ENCODE measurements at regions not wholly inside any gene's neighbourhood (a gene's known extent, or its start where the extent isn't known, plus 50 kb on each side); places are given as distances from the start of the nearest gene placed in this dataset.

DNA sequence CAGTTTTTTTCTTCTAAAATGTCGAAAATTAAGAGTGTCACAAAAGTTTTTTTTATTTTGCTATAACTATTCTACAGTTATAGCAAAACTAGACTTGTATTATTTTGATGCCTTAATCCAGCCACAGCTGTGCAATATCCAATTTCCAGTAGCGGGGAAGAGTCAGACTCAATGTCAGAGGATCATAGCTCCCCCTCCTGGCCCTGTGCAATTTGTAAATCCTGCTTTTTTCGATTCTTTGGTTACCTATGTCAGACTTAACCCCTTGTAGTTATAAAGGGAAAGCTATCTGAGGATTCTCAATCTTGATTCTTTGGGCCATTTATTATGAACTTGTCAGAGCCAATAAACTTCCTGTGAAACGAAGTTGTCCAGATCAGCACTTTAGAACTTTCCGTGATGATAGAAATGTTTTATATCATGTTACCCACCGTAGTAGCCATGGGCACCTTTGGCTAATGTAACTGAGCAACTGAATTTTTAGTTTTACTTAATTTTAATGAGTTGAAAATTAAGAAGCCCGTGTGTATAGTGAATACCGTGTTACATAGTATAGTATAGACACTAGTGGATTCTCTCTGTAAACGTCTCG is 87.7 kb upstream of the PRKCQ start:
- DNase-seq = no peak
- Histone ChIP-seq H3K27me3 (replicated peaks; ENCODE audit: control insufficient read depth, insufficient read depth, low read length, poor library complexity, severe bottlenecking) (no peaks in the 10 kb centered on the region), H3K4me3 (ENCODE audit: insufficient read depth, low read depth, low read length, poor library complexity, severe bottlenecking) (no peak overlapping the region), H3K27ac (ENCODE audit: insufficient read depth, low read length, poor library complexity, severe bottlenecking) (no peak overlapping the region), H3K4me1 (ENCODE audit: control insufficient read depth, insufficient read depth, low read length, poor library complexity, severe bottlenecking) (peaks cover 7% of the 10 kb centered on the region), H3K36me3 (ENCODE audit: control insufficient read depth, insufficient read depth, low read length) (no peaks in the 10 kb centered on the region), H3K9me3 (ENCODE audit: control insufficient read depth, low read length) (no peaks in the 10 kb centered on the region)

DNA sequence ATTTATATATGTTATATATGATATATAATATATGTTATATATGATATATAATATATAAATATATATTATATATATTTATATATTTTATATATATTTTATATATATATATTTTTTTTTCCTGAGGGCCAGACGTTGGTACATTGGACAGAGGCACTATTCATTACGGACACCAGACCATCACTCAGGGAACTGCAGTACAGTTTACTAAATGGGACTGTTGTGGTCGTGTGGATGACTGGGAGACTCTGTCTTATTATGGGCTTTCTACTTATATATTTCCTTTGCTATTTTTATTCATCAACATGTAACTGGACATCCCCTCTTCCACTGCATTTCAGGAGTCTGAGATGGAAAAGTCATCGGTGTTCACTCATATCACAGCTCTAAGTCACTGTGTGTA is 87.1 kb upstream of the PRKCQ start:
- H3K9me3 ChIP-seq (ENCODE audit: control insufficient read depth, low read length) = no peaks in the 10 kb centered on the region
- peaks cover 7% of the 10 kb centered on the region for H3K4me1 ChIP-seq (ENCODE audit: control insufficient read depth, insufficient read depth, low read length, poor library complexity, severe bottlenecking)

DNA sequence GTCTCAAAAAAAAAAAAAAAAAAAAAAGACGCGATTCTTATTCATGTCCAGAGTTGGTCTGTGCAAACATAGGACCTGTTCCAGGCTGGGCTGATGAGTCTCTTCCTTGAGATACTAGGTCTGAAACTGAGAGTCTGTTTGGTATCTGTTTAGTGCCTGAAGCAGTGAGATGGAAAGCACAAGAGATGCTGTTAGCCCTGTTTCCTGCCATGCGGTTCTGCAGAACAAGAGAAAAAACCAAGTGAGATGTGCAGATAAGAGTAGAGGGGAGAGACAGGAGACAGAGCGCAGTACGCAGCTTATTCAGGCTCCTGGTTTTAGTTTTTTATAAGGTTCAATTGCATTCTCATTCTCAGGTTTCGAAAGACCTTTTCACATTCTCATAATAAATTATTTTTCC is 85.8 kb upstream of the PRKCQ start:
- peak overlapping the region; percentile 19 for H3K4me3 ChIP-seq (ENCODE audit: insufficient read depth, low read depth, low read length, poor library complexity, severe bottlenecking)
- H3K36me3 ChIP-seq (ENCODE audit: control insufficient read depth, insufficient read depth, low read length) = no peaks in the 10 kb centered on the region
- no peaks in the 10 kb centered on the region for H3K9me3 ChIP-seq (ENCODE audit: control insufficient read depth, low read length)
- peaks cover 7% of the 10 kb centered on the region for H3K4me1 ChIP-seq (ENCODE audit: control insufficient read depth, insufficient read depth, low read length, poor library complexity, severe bottlenecking)
- H3K27me3 ChIP-seq (replicated peaks; ENCODE audit: control insufficient read depth, insufficient read depth, low read length, poor library complexity, severe bottlenecking) = no peaks in the 10 kb centered on the region
- peak; percentile 2 to 33 (median 5) for DNase-seq
- no peak overlapping the region for H3K27ac ChIP-seq (ENCODE audit: insufficient read depth, low read length, poor library complexity, severe bottlenecking)

More for the DNA sequence above, 87.1 kb upstream of the PRKCQ start:
- DNase-seq = no peak
- Histone ChIP-seq H3K27me3 (replicated peaks; ENCODE audit: control insufficient read depth, insufficient read depth, low read length, poor library complexity, severe bottlenecking) (no peaks in the 10 kb centered on the region), H3K27ac (ENCODE audit: insufficient read depth, low read length, poor library complexity, severe bottlenecking) (no peak overlapping the region), H3K36me3 (ENCODE audit: control insufficient read depth, insufficient read depth, low read length) (no peaks in the 10 kb centered on the region), H3K4me3 (ENCODE audit: insufficient read depth, low read depth, low read length, poor library complexity, severe bottlenecking) (no peak overlapping the region)

DNA sequence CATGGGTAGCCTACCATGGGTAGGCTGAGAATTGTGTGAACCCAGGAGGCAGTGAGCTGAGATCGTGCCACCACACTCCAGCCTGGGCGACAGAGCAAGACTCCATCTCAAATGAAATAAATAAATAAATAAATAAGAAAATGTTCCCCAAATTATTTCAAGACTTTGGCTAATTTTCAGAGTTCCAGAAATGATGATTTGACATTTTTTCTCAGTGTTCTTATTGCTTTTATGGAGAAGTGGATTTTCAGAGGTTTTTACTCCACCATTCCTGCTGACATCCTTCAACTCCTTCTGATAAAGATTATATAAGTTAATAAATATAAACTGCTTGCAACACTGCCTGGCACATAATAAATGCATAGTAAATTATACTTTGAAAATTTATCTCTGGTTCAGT is 80.4 kb upstream of the PRKCQ start:
- Histone ChIP-seq H3K9me3 (ENCODE audit: control insufficient read depth, low read length) (no peaks in the 10 kb centered on the region), H3K27ac (ENCODE audit: insufficient read depth, low read length, poor library complexity, severe bottlenecking) (no peak overlapping the region), H3K27me3 (replicated peaks; ENCODE audit: control insufficient read depth, insufficient read depth, low read length, poor library complexity, severe bottlenecking) (no peaks in the 10 kb centered on the region), H3K4me3 (ENCODE audit: insufficient read depth, low read depth, low read length, poor library complexity, severe bottlenecking) (no peak overlapping the region), H3K4me1 (ENCODE audit: control insufficient read depth, insufficient read depth, low read length, poor library complexity, severe bottlenecking) (no peaks in the 10 kb centered on the region), H3K36me3 (ENCODE audit: control insufficient read depth, insufficient read depth, low read length) (no peaks in the 10 kb centered on the region)
- DNase-seq = no peak

DNA sequence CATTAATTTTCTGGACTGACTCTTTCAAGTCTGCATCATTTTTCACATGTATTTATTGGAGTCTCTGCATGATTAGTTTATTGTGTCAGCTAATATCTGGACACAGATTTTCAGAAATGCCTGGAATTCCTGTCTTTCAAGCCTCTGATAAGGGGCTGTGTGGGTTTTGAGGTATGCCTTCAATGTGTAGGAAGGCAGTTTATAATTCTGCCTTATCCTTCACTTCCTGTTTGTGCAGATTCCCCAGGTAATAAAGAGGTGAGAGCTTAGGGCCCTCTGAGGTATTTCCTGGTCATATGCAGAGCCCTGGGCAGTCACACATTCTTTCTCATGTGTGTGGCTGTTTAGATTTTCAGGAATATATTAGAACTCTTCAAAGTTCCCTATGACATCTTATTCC is 79.4 kb upstream of the PRKCQ start:
- H3K27ac ChIP-seq (ENCODE audit: insufficient read depth, low read length, poor library complexity, severe bottlenecking) = no peak overlapping the region
- no peaks in the 10 kb centered on the region for H3K4me1 ChIP-seq (ENCODE audit: control insufficient read depth, insufficient read depth, low read length, poor library complexity, severe bottlenecking)
- no peaks in the 10 kb centered on the region for H3K36me3 ChIP-seq (ENCODE audit: control insufficient read depth, insufficient read depth, low read length)
- H3K27me3 ChIP-seq (replicated peaks; ENCODE audit: control insufficient read depth, insufficient read depth, low read length, poor library complexity, severe bottlenecking) = no peaks in the 10 kb centered on the region
- no peaks in the 10 kb centered on the region for H3K9me3 ChIP-seq (ENCODE audit: control insufficient read depth, low read length)
- DNase-seq = no peak
- no peak overlapping the region for H3K4me3 ChIP-seq (ENCODE audit: insufficient read depth, low read depth, low read length, poor library complexity, severe bottlenecking)

DNA sequence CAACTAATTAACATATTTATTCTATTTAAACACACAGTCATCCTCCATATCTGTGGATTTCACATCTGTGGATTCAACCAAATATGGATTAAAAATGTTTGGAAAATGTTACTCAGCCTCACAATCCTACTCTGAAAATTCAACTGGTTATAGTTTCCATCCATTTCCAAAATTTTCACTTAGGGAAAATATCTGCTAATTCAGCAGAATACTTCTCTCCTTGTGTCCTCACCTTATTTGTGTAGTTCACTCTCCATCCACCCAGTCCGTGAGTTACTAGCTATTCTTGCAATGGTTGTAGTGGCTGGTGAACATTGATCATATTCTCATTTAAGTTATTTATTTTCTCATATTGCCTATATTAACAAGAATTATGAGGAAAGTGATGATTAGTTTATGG is 77.6 kb upstream of the PRKCQ start:
- no peak overlapping the region for H3K27ac ChIP-seq (ENCODE audit: insufficient read depth, low read length, poor library complexity, severe bottlenecking)
- no peaks in the 10 kb centered on the region for H3K9me3 ChIP-seq (ENCODE audit: control insufficient read depth, low read length)
- no peaks in the 10 kb centered on the region for H3K36me3 ChIP-seq (ENCODE audit: control insufficient read depth, insufficient read depth, low read length)
- no peak overlapping the region for H3K4me3 ChIP-seq (ENCODE audit: insufficient read depth, low read depth, low read length, poor library complexity, severe bottlenecking)
- DNase-seq = no peak
- no peaks in the 10 kb centered on the region for H3K27me3 ChIP-seq (replicated peaks; ENCODE audit: control insufficient read depth, insufficient read depth, low read length, poor library complexity, severe bottlenecking)
- H3K4me1 ChIP-seq (ENCODE audit: control insufficient read depth, insufficient read depth, low read length, poor library complexity, severe bottlenecking) = no peaks in the 10 kb centered on the region

DNA sequence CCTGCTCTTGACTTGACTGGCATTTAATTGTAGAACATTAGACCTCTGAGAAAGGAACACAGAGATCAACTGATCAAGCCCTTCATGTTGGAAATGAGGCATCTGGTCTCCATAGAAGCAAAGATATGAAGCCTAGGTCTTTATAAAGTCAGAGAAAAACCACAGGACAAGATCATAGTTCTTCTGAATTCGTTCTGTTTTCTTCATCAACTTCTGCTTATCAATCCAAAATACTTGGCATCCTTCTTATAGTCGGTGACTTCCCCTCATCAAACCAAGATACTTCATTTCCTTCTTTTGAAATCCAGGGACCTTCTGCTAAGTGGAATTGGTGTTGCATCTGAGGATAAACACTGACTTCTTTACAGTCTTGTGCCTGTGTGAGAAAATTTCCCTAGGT is 77.1 kb upstream of the PRKCQ start:
- Histone ChIP-seq H3K9me3 (ENCODE audit: control insufficient read depth, low read length) (no peaks in the 10 kb centered on the region), H3K4me3 (ENCODE audit: insufficient read depth, low read depth, low read length, poor library complexity, severe bottlenecking) (no peak overlapping the region), H3K27ac (ENCODE audit: insufficient read depth, low read length, poor library complexity, severe bottlenecking) (no peak overlapping the region), H3K27me3 (replicated peaks; ENCODE audit: control insufficient read depth, insufficient read depth, low read length, poor library complexity, severe bottlenecking) (no peaks in the 10 kb centered on the region), H3K36me3 (ENCODE audit: control insufficient read depth, insufficient read depth, low read length) (no peaks in the 10 kb centered on the region), H3K4me1 (ENCODE audit: control insufficient read depth, insufficient read depth, low read length, poor library complexity, severe bottlenecking) (no peaks in the 10 kb centered on the region)
- no peak for DNase-seq

DNA sequence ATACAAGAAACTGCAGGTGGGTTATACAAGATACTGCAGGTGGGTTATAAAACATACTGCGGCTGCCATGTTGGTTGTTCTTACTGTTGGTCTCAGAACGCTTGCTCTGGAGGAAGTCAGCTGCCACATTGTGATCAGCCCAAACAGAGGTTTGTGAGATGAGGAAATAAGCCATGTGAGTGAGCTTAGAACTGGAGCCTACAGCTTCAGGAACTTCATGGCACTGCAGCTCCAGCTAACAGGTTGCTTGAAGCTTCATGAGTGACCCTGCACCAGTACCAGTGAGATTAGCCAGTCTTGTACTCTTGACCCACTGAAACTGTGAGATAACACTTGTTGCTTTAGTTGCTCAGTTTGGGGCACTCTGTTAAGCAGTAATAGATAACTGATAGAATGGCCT is 74.5 kb upstream of the PRKCQ start:
- no peak overlapping the region for H3K4me3 ChIP-seq (ENCODE audit: insufficient read depth, low read depth, low read length, poor library complexity, severe bottlenecking)
- H3K27me3 ChIP-seq (replicated peaks; ENCODE audit: control insufficient read depth, insufficient read depth, low read length, poor library complexity, severe bottlenecking) = no peaks in the 10 kb centered on the region
- H3K36me3 ChIP-seq (ENCODE audit: control insufficient read depth, insufficient read depth, low read length) = no peaks in the 10 kb centered on the region
- no peaks in the 10 kb centered on the region for H3K4me1 ChIP-seq (ENCODE audit: control insufficient read depth, insufficient read depth, low read length, poor library complexity, severe bottlenecking)
- DNase-seq = no peak
- H3K9me3 ChIP-seq (ENCODE audit: control insufficient read depth, low read length) = no peaks in the 10 kb centered on the region
- H3K27ac ChIP-seq (ENCODE audit: insufficient read depth, low read length, poor library complexity, severe bottlenecking) = no peak overlapping the region

DNA sequence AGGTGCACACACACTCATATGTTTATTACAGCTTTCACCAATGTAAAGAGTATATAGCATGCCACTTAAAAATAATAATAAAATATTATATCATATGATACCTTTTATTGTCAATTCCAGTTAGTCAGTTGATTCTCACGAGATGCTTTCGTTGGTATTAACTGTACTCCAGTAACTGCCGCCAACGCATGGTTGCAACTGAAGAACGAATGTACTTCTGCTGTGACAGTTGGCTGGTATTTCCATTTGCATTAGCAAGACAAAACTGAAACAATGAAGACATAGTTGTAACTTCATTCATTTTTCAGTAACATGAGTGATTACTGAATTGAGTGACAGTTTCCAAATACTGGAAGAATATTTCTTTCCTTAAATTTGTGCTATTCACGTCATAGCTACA is 70.5 kb upstream of the PRKCQ start:
- Histone ChIP-seq H3K27me3 (replicated peaks; ENCODE audit: control insufficient read depth, insufficient read depth, low read length, poor library complexity, severe bottlenecking) (no peaks in the 10 kb centered on the region), H3K4me1 (ENCODE audit: control insufficient read depth, insufficient read depth, low read length, poor library complexity, severe bottlenecking) (no peaks in the 10 kb centered on the region), H3K4me3 (ENCODE audit: insufficient read depth, low read depth, low read length, poor library complexity, severe bottlenecking) (no peak overlapping the region)

DNA sequence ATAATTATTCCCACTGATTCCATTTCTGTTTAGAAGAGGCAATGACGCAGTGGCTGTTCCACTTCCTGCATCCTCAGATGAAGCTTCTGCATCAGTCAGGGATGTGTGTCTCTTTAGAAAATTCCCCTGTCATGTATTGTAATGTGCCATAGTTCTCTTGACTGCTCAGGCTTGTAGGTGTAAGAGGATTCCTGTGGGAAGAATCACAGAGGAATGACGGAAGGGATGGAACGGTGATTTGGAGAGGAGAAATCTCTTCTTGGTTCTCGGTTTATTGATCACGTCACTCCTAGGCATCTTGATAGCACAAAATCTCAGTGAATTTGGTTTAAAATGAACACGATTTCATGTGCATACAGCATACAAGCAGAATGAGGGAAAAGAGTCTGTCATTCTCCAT is 69.8 kb upstream of the PRKCQ start:
- no peak for DNase-seq
- no peaks in the 10 kb centered on the region for H3K4me1 ChIP-seq (ENCODE audit: control insufficient read depth, insufficient read depth, low read length, poor library complexity, severe bottlenecking)
- H3K9me3 ChIP-seq (ENCODE audit: control insufficient read depth, low read length) = no peaks in the 10 kb centered on the region
- H3K27ac ChIP-seq (ENCODE audit: insufficient read depth, low read length, poor library complexity, severe bottlenecking) = no peak overlapping the region
- H3K36me3 ChIP-seq (ENCODE audit: control insufficient read depth, insufficient read depth, low read length) = no peaks in the 10 kb centered on the region
- no peaks in the 10 kb centered on the region for H3K27me3 ChIP-seq (replicated peaks; ENCODE audit: control insufficient read depth, insufficient read depth, low read length, poor library complexity, severe bottlenecking)
- H3K4me3 ChIP-seq (ENCODE audit: insufficient read depth, low read depth, low read length, poor library complexity, severe bottlenecking) = no peak overlapping the region

More for the DNA sequence above, 70.5 kb upstream of the PRKCQ start:
- H3K9me3 ChIP-seq (ENCODE audit: control insufficient read depth, low read length) = no peaks in the 10 kb centered on the region
- no peak for DNase-seq
- no peak overlapping the region for H3K27ac ChIP-seq (ENCODE audit: insufficient read depth, low read length, poor library complexity, severe bottlenecking)
- H3K36me3 ChIP-seq (ENCODE audit: control insufficient read depth, insufficient read depth, low read length) = no peaks in the 10 kb centered on the region

All from effector memory CD4-positive, alpha-beta T cell (primary cell).